ENCODE measurements at regions not wholly inside any gene's neighbourhood (a gene's known extent, or its start where the extent isn't known, plus 50 kb on each side); places are given as distances from the start of the nearest gene placed in this dataset.

DNA sequence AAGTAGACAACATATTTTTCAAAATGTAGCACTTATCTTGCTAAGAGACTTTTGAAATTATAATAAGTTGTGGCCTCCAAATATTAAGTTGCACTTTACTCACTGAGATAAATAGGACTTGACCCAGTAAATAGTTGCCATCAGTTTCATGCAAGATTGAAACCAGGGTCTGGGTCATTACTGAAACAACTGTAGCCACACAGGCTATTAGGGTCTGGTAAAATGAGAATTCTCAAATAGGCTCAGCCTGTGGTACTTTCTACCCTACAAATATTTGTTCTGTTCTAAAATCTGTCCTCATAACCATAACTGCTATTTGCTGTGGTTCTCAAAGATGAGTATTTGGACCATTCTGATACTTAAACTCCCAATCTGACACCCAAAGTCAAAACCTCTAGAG is 115.4 kb upstream of the STK17B start:
- TF ChIP-seq, protein P1, sequence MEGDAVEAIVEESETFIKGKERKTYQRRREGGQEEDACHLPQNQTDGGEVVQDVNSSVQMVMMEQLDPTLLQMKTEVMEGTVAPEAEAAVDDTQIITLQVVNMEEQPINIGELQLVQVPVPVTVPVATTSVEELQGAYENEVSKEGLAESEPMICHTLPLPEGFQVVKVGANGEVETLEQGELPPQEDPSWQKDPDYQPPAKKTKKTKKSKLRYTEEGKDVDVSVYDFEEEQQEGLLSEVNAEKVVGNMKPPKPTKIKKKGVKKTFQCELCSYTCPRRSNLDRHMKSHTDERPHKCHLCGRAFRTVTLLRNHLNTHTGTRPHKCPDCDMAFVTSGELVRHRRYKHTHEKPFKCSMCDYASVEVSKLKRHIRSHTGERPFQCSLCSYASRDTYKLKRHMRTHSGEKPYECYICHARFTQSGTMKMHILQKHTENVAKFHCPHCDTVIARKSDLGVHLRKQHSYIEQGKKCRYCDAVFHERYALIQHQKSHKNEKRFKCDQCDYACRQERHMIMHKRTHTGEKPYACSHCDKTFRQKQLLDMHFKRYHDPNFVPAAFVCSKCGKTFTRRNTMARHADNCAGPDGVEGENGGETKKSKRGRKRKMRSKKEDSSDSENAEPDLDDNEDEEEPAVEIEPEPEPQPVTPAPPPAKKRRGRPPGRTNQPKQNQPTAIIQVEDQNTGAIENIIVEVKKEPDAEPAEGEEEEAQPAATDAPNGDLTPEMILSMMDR (IDR thresholded peaks at IDR 0.05) = no peak
- Mint-ChIP-seq H3K4me1 (ENCODE audit: unreplicated experiment) (peaks cover 34% of the 10 kb centered on the region), H3K27ac (ENCODE audit: unreplicated experiment) (no peak overlapping the region), H3K27me3 (ENCODE audit: unreplicated experiment) (no peaks in the 10 kb centered on the region), H3K36me3 (ENCODE audit: unreplicated experiment) (peaks cover 12% of the 10 kb centered on the region), H3K4me3 (ENCODE audit: unreplicated experiment) (no peak overlapping the region), H3K9me3 (ENCODE audit: unreplicated experiment) (no peaks in the 10 kb centered on the region)
- DNase-seq (ENCODE audit: extremely low spot score, unreplicated experiment) = no peak

DNA sequence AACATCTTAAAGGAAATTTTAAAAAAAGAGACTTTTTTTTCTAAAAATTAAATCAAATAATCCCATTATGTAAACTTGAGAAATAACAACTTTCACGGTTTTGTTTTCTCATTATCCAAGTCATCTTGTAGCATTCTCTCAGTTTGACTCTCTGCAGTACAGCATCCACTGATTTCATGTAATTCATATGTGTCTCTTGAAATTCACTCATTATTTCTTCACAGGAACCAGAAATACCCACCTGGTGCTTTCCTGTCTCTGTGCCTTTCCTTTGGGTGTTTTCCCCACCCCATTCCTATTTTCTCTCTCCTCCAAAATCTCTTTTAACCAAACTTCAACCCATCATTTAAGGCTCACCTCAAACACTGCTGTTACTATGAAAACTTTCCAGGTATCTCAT is 116.1 kb upstream of the STK17B start:
- TF ChIP-seq, protein P1 (IDR thresholded peaks at IDR 0.05) = no peak
- no peaks in the 10 kb centered on the region for H3K9me3 Mint-ChIP-seq (ENCODE audit: unreplicated experiment)
- no peak overlapping the region for H3K27ac Mint-ChIP-seq (ENCODE audit: unreplicated experiment)
- no peak for DNase-seq (ENCODE audit: extremely low spot score, unreplicated experiment)
- H3K36me3 Mint-ChIP-seq (ENCODE audit: unreplicated experiment) = peaks cover 14% of the 10 kb centered on the region
- no peak overlapping the region for H3K4me3 Mint-ChIP-seq (ENCODE audit: unreplicated experiment)
- peaks cover 30% of the 10 kb centered on the region for H3K4me1 Mint-ChIP-seq (ENCODE audit: unreplicated experiment)
- no peaks in the 10 kb centered on the region for H3K27me3 Mint-ChIP-seq (ENCODE audit: unreplicated experiment)

DNA sequence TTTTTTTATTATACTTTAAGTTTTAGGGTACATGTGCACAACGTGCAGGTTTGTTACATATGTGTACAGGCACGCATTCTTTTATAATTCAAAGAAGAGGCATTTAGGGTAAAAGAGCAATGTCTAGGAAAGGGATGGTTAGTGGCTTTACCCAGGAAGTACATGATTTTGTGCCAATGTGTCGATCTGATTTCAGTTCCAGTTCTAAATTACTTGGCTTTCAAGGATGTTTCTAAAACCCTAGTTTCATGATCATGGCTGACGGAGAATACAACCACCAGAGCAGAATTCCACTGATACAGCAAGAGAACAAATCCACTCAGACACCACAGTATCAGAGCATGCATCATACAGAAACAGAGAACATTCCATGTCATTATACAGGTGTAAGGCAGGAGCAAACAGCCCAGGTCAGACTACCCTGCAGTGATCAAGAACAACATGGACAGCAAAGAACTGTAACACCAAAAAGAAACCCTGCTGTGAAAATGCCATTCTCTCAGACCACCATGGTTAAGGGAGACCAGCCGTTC is 116.7 kb upstream of the STK17B start:
- Mint-ChIP-seq H3K27ac (ENCODE audit: unreplicated experiment) (no peak overlapping the region), H3K9me3 (ENCODE audit: unreplicated experiment) (no peaks in the 10 kb centered on the region), H3K27me3 (ENCODE audit: unreplicated experiment) (no peaks in the 10 kb centered on the region), H3K36me3 (ENCODE audit: unreplicated experiment) (peaks cover 17% of the 10 kb centered on the region), H3K4me3 (ENCODE audit: unreplicated experiment) (no peak overlapping the region), H3K4me1 (ENCODE audit: unreplicated experiment) (peaks cover 27% of the 10 kb centered on the region)
- DNase-seq (ENCODE audit: extremely low spot score, unreplicated experiment) = no peak
- TF ChIP-seq, protein P1 (IDR thresholded peaks at IDR 0.05) = no peak

DNA sequence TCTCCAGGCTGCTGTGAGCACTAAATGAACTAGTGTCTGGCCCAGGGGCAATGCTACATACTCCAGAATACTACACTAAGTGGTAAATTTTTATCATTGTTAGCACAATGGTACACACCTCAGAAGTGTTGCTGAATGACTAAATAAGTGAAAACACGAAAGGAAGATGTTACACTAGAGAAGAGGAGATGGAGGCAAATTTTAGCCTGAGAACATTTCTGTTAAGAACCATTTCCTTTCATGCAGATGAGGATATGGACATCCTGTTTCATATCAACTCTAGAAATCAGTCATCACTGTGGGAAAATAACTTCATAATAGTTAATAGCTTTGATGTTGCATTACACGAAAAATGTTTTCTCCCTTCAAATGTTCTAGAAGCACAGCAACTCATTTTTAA is 117.6 kb upstream of the STK17B start:
- H3K9me3 Mint-ChIP-seq (ENCODE audit: unreplicated experiment) = no peaks in the 10 kb centered on the region
- H3K27ac Mint-ChIP-seq (ENCODE audit: unreplicated experiment) = no peak overlapping the region
- no peak overlapping the region for H3K4me3 Mint-ChIP-seq (ENCODE audit: unreplicated experiment)
- peaks cover 17% of the 10 kb centered on the region for H3K36me3 Mint-ChIP-seq (ENCODE audit: unreplicated experiment)
- no peak for DNase-seq (ENCODE audit: extremely low spot score, unreplicated experiment)
- no peaks in the 10 kb centered on the region for H3K27me3 Mint-ChIP-seq (ENCODE audit: unreplicated experiment)
- TF ChIP-seq, protein P1 (IDR thresholded peaks at IDR 0.05) = no peak
- H3K4me1 Mint-ChIP-seq (ENCODE audit: unreplicated experiment) = peaks cover 24% of the 10 kb centered on the region

DNA sequence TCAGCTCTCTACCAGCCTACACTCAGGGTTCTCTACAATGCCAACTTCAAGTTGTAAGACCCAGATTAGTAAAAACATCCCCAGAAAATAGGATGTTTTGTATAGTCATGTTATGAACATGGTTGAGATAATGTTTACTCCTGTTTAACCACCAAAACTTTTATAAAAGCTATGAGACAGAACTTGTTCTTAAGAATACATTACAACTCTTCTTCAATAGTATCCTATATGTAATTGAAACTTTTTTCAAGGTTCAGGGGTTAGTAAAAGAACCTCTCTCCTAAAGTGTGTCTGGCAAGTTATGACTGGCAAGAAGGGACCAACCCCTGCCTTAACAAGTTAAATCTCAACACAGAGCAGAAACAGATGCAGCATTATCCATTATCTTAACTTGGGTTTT is 118.8 kb upstream of the STK17B start:
- Mint-ChIP-seq H3K4me1 (ENCODE audit: unreplicated experiment) (peaks cover 27% of the 10 kb centered on the region), H3K27ac (ENCODE audit: unreplicated experiment) (no peak overlapping the region), H3K9me3 (ENCODE audit: unreplicated experiment) (no peaks in the 10 kb centered on the region), H3K27me3 (ENCODE audit: unreplicated experiment) (no peaks in the 10 kb centered on the region), H3K36me3 (ENCODE audit: unreplicated experiment) (peaks cover 17% of the 10 kb centered on the region), H3K4me3 (ENCODE audit: unreplicated experiment) (no peak overlapping the region)
- TF ChIP-seq, protein P1 (IDR thresholded peaks at IDR 0.05) = no peak
- DNase-seq (ENCODE audit: extremely low spot score, unreplicated experiment) = no peak
